ENCODE measurements at regions not wholly inside any gene's neighbourhood (a gene's known extent, or its start where the extent isn't known, plus 50 kb on each side); places are given as distances from the start of the nearest gene placed in this dataset.

- no peak for DNase-seq
Observed at GRCh38 chr6:21824431-21825177, 231.1 kb downstream of the SOX4 start.

- DNase-seq: no peak
Observed at GRCh38 chr6:21826023-21826422, 232.5 kb downstream of the SOX4 start.

GRCh38 chr6:21826904-21827303 lies 233.4 kb downstream of the SOX4 start:
- no peak for DNase-seq

- DNase-seq: no peak
Observed at GRCh38 chr6:21827425-21828202, 234.1 kb downstream of the SOX4 start.

GRCh38 chr6:21828704-21829103 lies 235.2 kb downstream of the SOX4 start:
- no peak for DNase-seq

GRCh38 chr6:21829126-21829525 lies 235.6 kb downstream of the SOX4 start:
- DNase-seq: no peak

- DNase-seq: no peak
Observed at GRCh38 chr6:21831521-21832291, 238.2 kb downstream of the SOX4 start.

GRCh38 chr6:21836277-21836676 lies 242.7 kb downstream of the SOX4 start:
- no peak for DNase-seq

GRCh38 chr6:21836772-21837425 lies 243.3 kb downstream of the SOX4 start:
- DNase-seq: no peak

- peak; percentile 54 for DNase-seq
Observed at GRCh38 chr6:21840428-21840827, 246.9 kb downstream of the SOX4 start.

GRCh38 chr6:21842875-21843645 lies 249.5 kb downstream of the SOX4 start:
- no peak for DNase-seq

GRCh38 chr6:21844120-21844917 lies 250.8 kb downstream of the SOX4 start:
- no peak for DNase-seq

GRCh38 chr6:21845018-21845417 lies 251.5 kb downstream of the SOX4 start:
- DNase-seq: no peak

GRCh38 chr6:21845439-21846140 lies 252.0 kb downstream of the SOX4 start:
- no peak for DNase-seq

- peak; percentile 77 for DNase-seq
Observed at GRCh38 chr6:21846541-21847451, 253.2 kb downstream of the SOX4 start.

GRCh38 chr6:21847711-21848480 lies 254.3 kb downstream of the SOX4 start:
- DNase-seq: no peak

GRCh38 chr6:21850691-21851090 lies 257.1 kb downstream of the SOX4 start:
- DNase-seq: no peak

- peak; percentile 74 for DNase-seq
Observed at GRCh38 chr6:21855811-21856455, 262.4 kb downstream of the SOX4 start.

Measured in MV-4-11 (cell line).